ENCODE measurements at regions not wholly inside any gene's neighbourhood (a gene's known extent, or its start where the extent isn't known, plus 50 kb on each side); places are given as distances from the start of the nearest gene placed in this dataset.

DNA sequence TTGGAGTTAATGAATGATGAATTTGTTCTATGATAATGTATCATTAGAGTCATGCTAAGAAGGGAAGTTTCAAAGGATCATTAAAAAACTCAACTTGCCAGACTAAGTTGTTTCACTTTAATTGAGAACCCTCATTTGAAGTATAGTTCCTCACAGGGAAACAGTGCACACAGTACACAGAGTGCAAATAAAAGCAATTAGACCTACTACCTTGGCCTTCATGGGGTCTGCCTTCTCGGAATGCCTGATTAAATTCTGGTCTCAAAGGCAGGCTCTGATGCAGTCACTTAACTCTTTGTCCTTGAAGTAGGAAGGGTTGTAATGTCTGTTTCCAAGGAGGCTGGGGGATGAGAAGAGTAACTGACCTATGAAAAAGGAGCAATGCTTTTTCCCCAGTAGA lies 457.3 kb downstream of the TBC1D32 start:
- no peak overlapping the region for H3K9ac ChIP-seq (ENCODE audit: insufficient read depth, low read depth, low read length)
- intact Hi-C loops (cut with micrococcal nuclease; ENCODE audit: unreplicated experiment) (no loop called here), in situ Hi-C loops (cut with HindIII; ENCODE audit: extremely low pct_ligation_motif_present, low pct_unique_long_range_greater_than_20kb) (no loop called here)
- H3K4me1 ChIP-seq (ENCODE audit: insufficient read depth, low read length), result no peaks in the 10 kb centered on the region
- no peak overlapping the region for H3K4me3 ChIP-seq (replicated peaks in 1 of 3; ENCODE audit: insufficient read depth in 1 of 3, low read depth in 2 of 3, low read length in 3 of 3)
- no peaks in the 10 kb centered on the region for H3K27me3 ChIP-seq (ENCODE audit: control insufficient read depth in 1 of 2, insufficient read depth in 2 of 2, low read length in 2 of 2)
- BruUV-seq (replicated peaks), result no TSS peak
- ATAC-seq (no peak), FAIRE-seq (no peak), DNase-seq (ENCODE audit: low spot score) (no peak)
- H2AFZ ChIP-seq (ENCODE audit: low read length), result no peak overlapping the region
- no peaks in the 10 kb centered on the region for H4K20me1 ChIP-seq (ENCODE audit: insufficient read depth, low read length)
- WGBS (ENCODE audit: low lambda C conversion rate), result 0% methylated on average over 1 of the region's 1 CpG
- ChIA-PET CTCF (ENCODE audit: low intra/inter-chr PET ratio, low total read pairs) (no interaction called here), POLR2A (no interaction called here)
- H3K9me3 ChIP-seq (ENCODE audit: low read length), result no peaks in the 10 kb centered on the region
- no peaks in the 10 kb centered on the region for H3K36me3 ChIP-seq (replicated peaks in 1 of 2; ENCODE audit: control insufficient read depth in 1 of 2, insufficient read depth in 2 of 2, low read length in 2 of 2)
- H3K27ac ChIP-seq (ENCODE audit: extremely low read length, insufficient read depth, low read length), result no peak overlapping the region
- no peak overlapping the region for H3K4me2 ChIP-seq (ENCODE audit: low read depth, low read length)
- H3K79me2 ChIP-seq (ENCODE audit: insufficient read depth, low read length), result no peaks in the 10 kb centered on the region
- TF ChIP-seq ZNF878 (CRISPR knock-in tag; IDR thresholded peaks at IDR 0.05), result no peak
- TF ChIP-seq SRY (CRISPR knock-in tag; IDR thresholded peaks at IDR 0.05), result no peak
- TF ChIP-seq SYNCRIP (IDR thresholded peaks at IDR 0.05; ENCODE audit: insufficient read depth, low read depth, low read length), result no peak
- TF ChIP-seq ZNF660 (CRISPR knock-in tag; IDR thresholded peaks at IDR 0.05; ENCODE audit: borderline replicate concordance, low read depth), result no peak
- TF ChIP-seq ZNF703 (CRISPR knock-in tag; IDR thresholded peaks at IDR 0.05; ENCODE audit: borderline replicate concordance), result no peak
- TF ChIP-seq TGIF2 (CRISPR knock-in tag; IDR thresholded peaks at IDR 0.05), result no peak
- TF ChIP-seq, protein P1, sequence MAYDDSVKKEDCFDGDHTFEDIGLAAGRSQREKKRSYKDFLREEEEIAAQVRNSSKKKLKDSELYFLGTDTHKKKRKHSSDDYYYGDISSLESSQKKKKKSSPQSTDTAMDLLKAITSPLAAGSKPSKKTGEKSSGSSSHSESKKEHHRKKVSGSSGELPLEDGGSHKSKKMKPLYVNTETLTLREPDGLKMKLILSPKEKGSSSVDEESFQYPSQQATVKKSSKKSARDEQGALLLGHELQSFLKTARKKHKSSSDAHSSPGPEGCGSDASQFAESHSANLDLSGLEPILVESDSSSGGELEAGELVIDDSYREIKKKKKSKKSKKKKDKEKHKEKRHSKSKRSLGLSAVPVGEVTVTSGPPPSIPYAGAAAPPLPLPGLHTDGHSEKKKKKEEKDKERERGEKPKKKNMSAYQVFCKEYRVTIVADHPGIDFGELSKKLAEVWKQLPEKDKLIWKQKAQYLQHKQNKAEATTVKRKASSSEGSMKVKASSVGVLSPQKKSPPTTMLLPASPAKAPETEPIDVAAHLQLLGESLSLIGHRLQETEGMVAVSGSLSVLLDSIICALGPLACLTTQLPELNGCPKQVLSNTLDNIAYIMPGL (CRISPR knock-in tag; IDR thresholded peaks at IDR 0.05; ENCODE audit: borderline replicate concordance in 1 of 2, low read depth in 1 of 2), result no peak
- TF ChIP-seq CENPBD1 (CRISPR knock-in tag; IDR thresholded peaks at IDR 0.05; ENCODE audit: borderline replicate concordance, low read depth), result no peak
- TF ChIP-seq ZNF720 (CRISPR knock-in tag; IDR thresholded peaks at IDR 0.05), result no peak
- no peak for TF ChIP-seq FOSL2 (CRISPR knock-in tag; IDR thresholded peaks at IDR 0.05)
- TF ChIP-seq SALL2 (CRISPR knock-in tag; IDR thresholded peaks at IDR 0.05), result no peak
- TF ChIP-seq, protein P2, sequence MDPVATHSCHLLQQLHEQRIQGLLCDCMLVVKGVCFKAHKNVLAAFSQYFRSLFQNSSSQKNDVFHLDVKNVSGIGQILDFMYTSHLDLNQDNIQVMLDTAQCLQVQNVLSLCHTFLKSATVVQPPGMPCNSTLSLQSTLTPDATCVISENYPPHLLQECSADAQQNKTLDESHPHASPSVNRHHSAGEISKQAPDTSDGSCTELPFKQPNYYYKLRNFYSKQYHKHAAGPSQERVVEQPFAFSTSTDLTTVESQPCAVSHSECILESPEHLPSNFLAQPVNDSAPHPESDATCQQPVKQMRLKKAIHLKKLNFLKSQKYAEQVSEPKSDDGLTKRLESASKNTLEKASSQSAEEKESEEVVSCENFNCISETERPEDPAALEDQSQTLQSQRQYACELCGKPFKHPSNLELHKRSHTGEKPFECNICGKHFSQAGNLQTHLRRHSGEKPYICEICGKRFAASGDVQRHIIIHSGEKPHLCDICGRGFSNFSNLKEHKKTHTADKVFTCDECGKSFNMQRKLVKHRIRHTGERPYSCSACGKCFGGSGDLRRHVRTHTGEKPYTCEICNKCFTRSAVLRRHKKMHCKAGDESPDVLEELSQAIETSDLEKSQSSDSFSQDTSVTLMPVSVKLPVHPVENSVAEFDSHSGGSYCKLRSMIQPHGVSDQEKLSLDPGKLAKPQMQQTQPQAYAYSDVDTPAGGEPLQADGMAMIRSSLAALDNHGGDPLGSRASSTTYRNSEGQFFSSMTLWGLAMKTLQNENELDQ (CRISPR knock-in tag; IDR thresholded peaks at IDR 0.05; ENCODE audit: borderline replicate concordance), result no peak
- no peak for TF ChIP-seq MLXIP (CRISPR knock-in tag; IDR thresholded peaks at IDR 0.05; ENCODE audit: borderline replicate concordance)
- TF ChIP-seq ZBTB26 (CRISPR knock-in tag; IDR thresholded peaks at IDR 0.05; ENCODE audit: borderline replicate concordance), result no peak
- TF ChIP-seq, protein P3, sequence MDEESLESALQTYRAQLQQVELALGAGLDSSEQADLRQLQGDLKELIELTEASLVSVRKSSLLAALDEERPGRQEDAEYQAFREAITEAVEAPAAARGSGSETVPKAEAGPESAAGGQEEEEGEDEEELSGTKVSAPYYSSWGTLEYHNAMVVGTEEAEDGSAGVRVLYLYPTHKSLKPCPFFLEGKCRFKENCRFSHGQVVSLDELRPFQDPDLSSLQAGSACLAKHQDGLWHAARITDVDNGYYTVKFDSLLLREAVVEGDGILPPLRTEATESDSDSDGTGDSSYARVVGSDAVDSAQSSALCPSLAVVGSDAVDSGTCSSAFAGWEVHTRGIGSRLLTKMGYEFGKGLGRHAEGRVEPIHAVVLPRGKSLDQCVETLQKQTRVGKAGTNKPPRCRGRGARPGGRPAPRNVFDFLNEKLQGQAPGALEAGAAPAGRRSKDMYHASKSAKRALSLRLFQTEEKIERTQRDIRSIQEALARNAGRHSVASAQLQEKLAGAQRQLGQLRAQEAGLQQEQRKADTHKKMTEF (CRISPR knock-in tag; IDR thresholded peaks at IDR 0.05), result no peak
